ENCODE measurements at regions not wholly inside any gene's neighbourhood (a gene's known extent, or its start where the extent isn't known, plus 50 kb on each side); places are given as distances from the start of the nearest gene placed in this dataset.

DNA sequence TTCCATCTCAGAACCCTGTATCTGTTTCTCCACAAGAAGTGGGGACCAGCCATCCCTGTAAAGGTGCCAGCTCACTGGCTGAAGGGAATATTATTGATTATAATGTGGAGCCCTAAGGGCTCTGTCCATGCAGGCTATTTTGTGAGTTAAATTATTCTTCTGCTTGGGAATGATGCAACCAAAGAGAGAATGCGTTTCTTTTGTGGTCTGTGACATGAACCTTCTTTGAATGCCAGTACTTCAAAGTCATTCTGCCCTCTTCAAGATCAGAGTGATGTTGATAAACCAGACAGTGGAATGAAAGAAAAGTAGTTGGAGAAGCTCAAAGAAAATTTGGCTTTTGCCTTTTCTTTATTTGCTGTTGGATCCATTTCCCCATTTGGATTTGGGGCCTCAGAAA lies 995.2 kb downstream of the KCNMA1 start:
- no peak for TF ChIP-seq CTCF (IDR thresholded peaks at IDR 0.05)
- no peak for TF ChIP-seq POLR2A (IDR thresholded peaks at IDR 0.05)
- no peaks in the 10 kb centered on the region for H3K4me1 ChIP-seq
- no peaks in the 10 kb centered on the region for H3K9me3 ChIP-seq
- no peaks in the 10 kb centered on the region for H3K36me3 ChIP-seq
- intact Hi-C loops (cut with DNase I): no loop called here
- no peak for DNase-seq
- 54 to 73% methylated on average over 1 of the region's 1 CpG for WGBS, 2 donors
- no peak overlapping the region for H3K27ac ChIP-seq
- H3K4me3 ChIP-seq (replicated peaks in 1 of 3): no peak overlapping the region
- H3K27me3 ChIP-seq: no peaks in the 10 kb centered on the region

GRCh38 chr10:76641215-76641614 lies 996.4 kb downstream of the KCNMA1 start:
- TF ChIP-seq POLR2A (IDR thresholded peaks at IDR 0.05) (no peak), CTCF (IDR thresholded peaks at IDR 0.05) (no peak)
- no peak for DNase-seq
- Histone ChIP-seq H3K9me3 (no peaks in the 10 kb centered on the region), H3K4me1 (no peaks in the 10 kb centered on the region), H3K36me3 (no peaks in the 10 kb centered on the region), H3K27me3 (no peaks in the 10 kb centered on the region), H3K4me3 (replicated peaks in 1 of 3) (no peak overlapping the region), H3K27ac (no peak overlapping the region)
- intact Hi-C loops (cut with DNase I): no loop called here

- no peak overlapping the region for H3K27ac ChIP-seq
- intact Hi-C loops (cut with DNase I): no loop called here
- no peaks in the 10 kb centered on the region for H3K36me3 ChIP-seq
- no peaks in the 10 kb centered on the region for H3K4me1 ChIP-seq
- TF ChIP-seq CTCF (IDR thresholded peaks at IDR 0.05) (no peak), POLR2A (IDR thresholded peaks at IDR 0.05) (no peak)
- H3K27me3 ChIP-seq: no peaks in the 10 kb centered on the region
- H3K4me3 ChIP-seq (replicated peaks in 1 of 3): no peak overlapping the region
- DNase-seq: no peak
- H3K9me3 ChIP-seq: no peaks in the 10 kb centered on the region
- WGBS, 2 donors: 86 to 87% methylated on average over 5 of the region's 5 CpGs
These were observed 996.8 kb downstream of the KCNMA1 start for GRCh38 chr10:76640806-76641205.

DNA sequence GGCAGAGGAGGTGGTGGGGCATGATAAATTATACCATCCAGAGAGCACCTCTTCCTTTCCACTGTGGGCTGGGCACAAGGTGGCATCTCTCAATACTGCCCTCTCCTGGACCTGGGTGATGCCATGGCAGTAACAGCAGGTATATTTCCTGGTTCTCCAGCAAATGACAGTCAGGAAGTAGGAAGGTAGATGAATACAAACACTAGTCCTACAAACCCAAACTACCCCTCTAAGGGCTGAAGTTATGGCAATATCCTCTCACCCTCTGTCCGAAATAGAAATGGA lies 1004.9 kb downstream of the KCNMA1 start:
- intact Hi-C loops (cut with DNase I): no loop called here
- 70 to 100% methylated on average over 1 of the region's 1 CpG for WGBS, 2 donors

More for the DNA sequence above, 1004.9 kb downstream of the KCNMA1 start:
- no peaks in the 10 kb centered on the region for H3K27me3 ChIP-seq
- H3K4me3 ChIP-seq (replicated peaks in 1 of 3): no peak overlapping the region
- no peaks in the 10 kb centered on the region for H3K9me3 ChIP-seq
- no peaks in the 10 kb centered on the region for H3K36me3 ChIP-seq
- DNase-seq: peak; percentile 38 to 42
- H3K4me1 ChIP-seq: no peaks in the 10 kb centered on the region
- TF ChIP-seq POLR2A (IDR thresholded peaks at IDR 0.05) (no peak), CTCF (IDR thresholded peaks at IDR 0.05) (peak in 2 of 6 experiments; percentile 48 to 55)
- H3K27ac ChIP-seq: no peak overlapping the region

Measured in thyroid gland (tissue), 4 donors.